Endothelial cell (in vitro differentiated cells): ENCODE measurements at regions not wholly inside any gene's neighbourhood (a gene's known extent, or its start where the extent isn't known, plus 50 kb on each side); places are given as distances from the start of the nearest gene placed in this dataset.

Experiments
- DNase-seq: peaks from one replicate; pipeline ENCODE4 v3.0.0; 2021; ENCODE audit warnings: low spot score
- H3K27ac Mint-ChIP-seq: one replicate; pipeline ENCODE4 v1.8.0; 2021; ENCODE audit warnings: mixed read lengths, inconsistent platforms; ENCODE audit not compliant: unreplicated experiment
- H3K27me3 Mint-ChIP-seq: one replicate; pipeline ENCODE4 v1.8.0; 2021; ENCODE audit warnings: mild to moderate bottlenecking, moderate library complexity, mixed read lengths, inconsistent platforms; ENCODE audit not compliant: unreplicated experiment
- H3K36me3 Mint-ChIP-seq: one replicate; pipeline ENCODE4 v1.8.0; 2021; ENCODE audit warnings: mild to moderate bottlenecking, low read depth, mixed read lengths, inconsistent platforms; ENCODE audit not compliant: unreplicated experiment
- H3K4me1 Mint-ChIP-seq: one replicate; pipeline ENCODE4 v1.8.0; 2021; ENCODE audit warnings: mild to moderate bottlenecking, mixed read lengths, inconsistent platforms; ENCODE audit not compliant: unreplicated experiment
- H3K4me3 Mint-ChIP-seq: one replicate; pipeline ENCODE4 v1.8.0; 2021; ENCODE audit warnings: mild to moderate bottlenecking, mixed read lengths, inconsistent platforms; ENCODE audit not compliant: unreplicated experiment
- H3K9me3 Mint-ChIP-seq: one replicate; pipeline ENCODE4 v1.8.0; 2021; ENCODE audit warnings: mixed read lengths, inconsistent platforms; ENCODE audit not compliant: unreplicated experiment
- TF ChIP-seq, protein P1 (sequence below): fragments of 200-600 bp; sonication (generic); IDR thresholded peaks from one replicate; pipeline ENCODE4 v1.5.0; 2021; ENCODE audit warnings: antibody characterized with exemption; ENCODE audit not compliant: unreplicated experiment

- H3K27me3 Mint-ChIP-seq = peaks cover 4% of the 10 kb centered on the region
- no peak for DNase-seq
- TF ChIP-seq, protein P1, sequence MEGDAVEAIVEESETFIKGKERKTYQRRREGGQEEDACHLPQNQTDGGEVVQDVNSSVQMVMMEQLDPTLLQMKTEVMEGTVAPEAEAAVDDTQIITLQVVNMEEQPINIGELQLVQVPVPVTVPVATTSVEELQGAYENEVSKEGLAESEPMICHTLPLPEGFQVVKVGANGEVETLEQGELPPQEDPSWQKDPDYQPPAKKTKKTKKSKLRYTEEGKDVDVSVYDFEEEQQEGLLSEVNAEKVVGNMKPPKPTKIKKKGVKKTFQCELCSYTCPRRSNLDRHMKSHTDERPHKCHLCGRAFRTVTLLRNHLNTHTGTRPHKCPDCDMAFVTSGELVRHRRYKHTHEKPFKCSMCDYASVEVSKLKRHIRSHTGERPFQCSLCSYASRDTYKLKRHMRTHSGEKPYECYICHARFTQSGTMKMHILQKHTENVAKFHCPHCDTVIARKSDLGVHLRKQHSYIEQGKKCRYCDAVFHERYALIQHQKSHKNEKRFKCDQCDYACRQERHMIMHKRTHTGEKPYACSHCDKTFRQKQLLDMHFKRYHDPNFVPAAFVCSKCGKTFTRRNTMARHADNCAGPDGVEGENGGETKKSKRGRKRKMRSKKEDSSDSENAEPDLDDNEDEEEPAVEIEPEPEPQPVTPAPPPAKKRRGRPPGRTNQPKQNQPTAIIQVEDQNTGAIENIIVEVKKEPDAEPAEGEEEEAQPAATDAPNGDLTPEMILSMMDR = no peak
- H3K27ac Mint-ChIP-seq = peak overlapping the region; percentile 79
- H3K36me3 Mint-ChIP-seq = peaks cover 11% of the 10 kb centered on the region
- peaks cover 21% of the 10 kb centered on the region for H3K4me1 Mint-ChIP-seq
- no peak overlapping the region for H3K4me3 Mint-ChIP-seq
- peaks cover 12% of the 10 kb centered on the region for H3K9me3 Mint-ChIP-seq
These were observed 699.1 kb downstream of the MCTP2 start for GRCh38 chr15:94930441-94930840.

DNA sequence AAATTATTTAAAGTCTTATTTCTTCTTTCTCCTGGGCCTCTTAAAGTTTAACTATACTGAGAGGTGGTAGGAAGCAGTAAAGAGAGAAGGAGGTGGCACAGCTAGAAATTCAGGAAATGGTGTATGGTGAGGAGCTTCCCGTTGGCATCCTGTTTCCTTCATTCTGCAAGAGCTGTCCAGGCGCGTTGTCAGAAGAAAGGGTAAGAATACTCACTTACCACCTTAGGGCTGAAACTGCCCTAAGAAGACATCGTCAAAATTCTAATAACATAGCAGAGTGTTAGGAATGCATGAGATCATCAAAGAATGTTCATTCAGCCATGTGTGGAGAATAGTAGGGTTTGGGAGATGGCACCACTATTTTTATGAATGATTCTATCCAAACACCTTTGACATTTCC lies 699.6 kb downstream of the MCTP2 start:
- peaks cover 21% of the 10 kb centered on the region for H3K4me1 Mint-ChIP-seq
- H3K36me3 Mint-ChIP-seq = peaks cover 12% of the 10 kb centered on the region
- no peak for DNase-seq
- TF ChIP-seq, protein P1 = no peak
- peaks cover 4% of the 10 kb centered on the region for H3K27me3 Mint-ChIP-seq
- H3K4me3 Mint-ChIP-seq = no peak overlapping the region
- peak overlapping the region; percentile 79 for H3K27ac Mint-ChIP-seq
- H3K9me3 Mint-ChIP-seq = peaks cover 15% of the 10 kb centered on the region

GRCh38 chr15:94934440-94934839 lies 703.1 kb downstream of the MCTP2 start:
- peaks cover 11% of the 10 kb centered on the region for H3K4me1 Mint-ChIP-seq
- peaks cover 12% of the 10 kb centered on the region for H3K36me3 Mint-ChIP-seq
- no peak overlapping the region for H3K27ac Mint-ChIP-seq
- TF ChIP-seq, protein P1 = no peak
- H3K27me3 Mint-ChIP-seq = peaks cover 3% of the 10 kb centered on the region
- H3K9me3 Mint-ChIP-seq = peaks cover 18% of the 10 kb centered on the region
- H3K4me3 Mint-ChIP-seq = no peak overlapping the region
- DNase-seq = no peak

DNA sequence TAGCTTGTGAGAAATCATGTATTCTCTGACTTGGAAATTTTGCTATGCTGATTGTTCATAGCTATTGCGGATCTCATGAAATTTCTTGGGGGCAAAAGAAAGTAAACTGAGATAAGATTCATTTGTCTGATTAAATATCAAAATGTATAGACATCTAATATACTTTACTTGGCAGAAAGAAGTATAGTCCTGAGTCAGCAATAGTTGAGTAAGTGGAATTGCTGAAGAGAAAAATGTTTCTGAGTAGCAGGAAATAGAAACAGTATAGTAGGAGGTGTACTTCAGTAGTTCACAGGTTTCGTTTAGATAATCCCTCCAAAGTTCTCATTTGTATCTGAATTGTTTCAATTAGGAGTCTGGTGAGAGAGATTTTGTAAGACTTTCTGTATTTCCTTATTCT lies 705.9 kb downstream of the MCTP2 start:
- Mint-ChIP-seq H3K27ac (no peak overlapping the region), H3K27me3 (peaks cover 3% of the 10 kb centered on the region), H3K36me3 (peaks cover 8% of the 10 kb centered on the region), H3K4me3 (no peak overlapping the region), H3K4me1 (no peaks in the 10 kb centered on the region), H3K9me3 (peaks cover 18% of the 10 kb centered on the region)
- TF ChIP-seq, protein P1 = no peak
- no peak for DNase-seq

GRCh38 chr15:94943888-94944287 lies 712.5 kb downstream of the MCTP2 start:
- Mint-ChIP-seq H3K4me1 (no peaks in the 10 kb centered on the region), H3K27ac (no peak overlapping the region), H3K27me3 (no peaks in the 10 kb centered on the region), H3K36me3 (no peaks in the 10 kb centered on the region), H3K4me3 (no peak overlapping the region), H3K9me3 (no peaks in the 10 kb centered on the region)
- DNase-seq = no peak
- TF ChIP-seq, protein P1 = no peak
